ENCODE measurements at regions not wholly inside any gene's neighbourhood (a gene's known extent, or its start where the extent isn't known, plus 50 kb on each side); places are given as distances from the start of the nearest gene placed in this dataset.

DNA sequence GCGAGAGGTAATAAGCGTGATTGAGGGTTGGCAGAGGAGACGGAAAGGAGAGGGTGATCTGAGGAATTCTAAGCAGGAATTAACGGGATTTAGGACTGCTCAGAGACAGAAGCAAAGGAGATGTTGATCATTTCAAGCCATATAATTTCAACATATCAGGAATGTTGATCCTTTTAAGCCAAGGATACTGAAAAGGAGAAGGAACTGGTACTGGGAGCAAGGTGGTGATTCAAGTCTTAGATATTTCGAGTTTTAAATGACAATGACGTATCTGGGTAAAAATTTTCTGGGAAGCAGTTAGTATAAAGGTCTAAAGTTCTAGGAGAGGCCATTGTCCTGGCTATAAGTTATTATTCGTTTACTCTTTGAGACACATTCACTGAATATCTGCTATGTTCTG, 91.3 kb upstream of the OGFRL1 start:
- TF ChIP-seq, protein P1, sequence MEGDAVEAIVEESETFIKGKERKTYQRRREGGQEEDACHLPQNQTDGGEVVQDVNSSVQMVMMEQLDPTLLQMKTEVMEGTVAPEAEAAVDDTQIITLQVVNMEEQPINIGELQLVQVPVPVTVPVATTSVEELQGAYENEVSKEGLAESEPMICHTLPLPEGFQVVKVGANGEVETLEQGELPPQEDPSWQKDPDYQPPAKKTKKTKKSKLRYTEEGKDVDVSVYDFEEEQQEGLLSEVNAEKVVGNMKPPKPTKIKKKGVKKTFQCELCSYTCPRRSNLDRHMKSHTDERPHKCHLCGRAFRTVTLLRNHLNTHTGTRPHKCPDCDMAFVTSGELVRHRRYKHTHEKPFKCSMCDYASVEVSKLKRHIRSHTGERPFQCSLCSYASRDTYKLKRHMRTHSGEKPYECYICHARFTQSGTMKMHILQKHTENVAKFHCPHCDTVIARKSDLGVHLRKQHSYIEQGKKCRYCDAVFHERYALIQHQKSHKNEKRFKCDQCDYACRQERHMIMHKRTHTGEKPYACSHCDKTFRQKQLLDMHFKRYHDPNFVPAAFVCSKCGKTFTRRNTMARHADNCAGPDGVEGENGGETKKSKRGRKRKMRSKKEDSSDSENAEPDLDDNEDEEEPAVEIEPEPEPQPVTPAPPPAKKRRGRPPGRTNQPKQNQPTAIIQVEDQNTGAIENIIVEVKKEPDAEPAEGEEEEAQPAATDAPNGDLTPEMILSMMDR (IDR thresholded peaks at IDR 0.05; ENCODE audit: insufficient read depth, low read length): no peak

DNA sequence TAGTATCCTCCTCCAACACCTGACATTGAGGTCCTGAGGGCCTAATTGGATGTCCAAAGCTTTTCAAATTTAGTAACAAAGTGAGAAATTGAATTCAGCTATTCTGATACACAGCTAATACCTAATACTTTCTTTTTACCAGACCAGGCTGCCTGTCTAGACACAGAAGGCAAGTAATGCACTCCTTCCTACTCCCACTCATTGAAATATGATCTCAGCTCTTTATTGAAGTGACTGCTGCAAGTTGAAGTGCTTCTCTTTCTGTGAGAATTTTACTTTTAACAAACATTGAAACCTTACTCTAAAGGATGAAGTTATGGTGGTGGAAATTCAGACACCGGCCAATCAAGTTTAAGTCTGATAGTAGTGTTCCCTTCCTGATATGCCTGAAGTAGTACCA, 90.8 kb upstream of the OGFRL1 start:
- peak; percentile 27 for DNase-seq (ENCODE audit: low read depth)
- no peak overlapping the region for H3K4me3 ChIP-seq (ENCODE audit: low read depth, low read length)
- TF ChIP-seq, protein P1 (IDR thresholded peaks at IDR 0.05; ENCODE audit: insufficient read depth, low read length): no peak

More for the DNA sequence above, 91.3 kb upstream of the OGFRL1 start:
- no peak overlapping the region for H3K4me3 ChIP-seq (ENCODE audit: low read depth, low read length)
- DNase-seq (ENCODE audit: low read depth): peak; percentile 41

DNA sequence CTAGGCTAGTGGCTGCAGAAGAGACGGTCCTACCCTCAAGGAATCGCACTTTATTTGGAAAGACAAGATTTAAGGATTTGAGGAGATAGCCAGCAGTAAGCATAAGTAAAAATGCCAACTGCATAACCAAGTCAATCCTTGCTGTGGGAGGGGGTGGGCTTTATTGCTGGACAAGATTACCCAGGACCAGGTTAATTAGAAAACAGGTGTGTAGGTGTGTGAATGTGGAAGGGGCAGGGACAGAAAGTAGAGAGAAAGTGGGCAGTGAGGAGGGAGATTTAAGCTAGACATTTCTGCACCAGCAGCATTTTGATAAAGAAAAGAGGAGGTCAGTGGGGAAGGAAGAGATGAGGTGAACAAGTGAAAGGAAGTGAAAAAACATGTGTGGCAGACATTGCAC, 89.7 kb upstream of the OGFRL1 start:
- TF ChIP-seq, protein P1 (IDR thresholded peaks at IDR 0.05; ENCODE audit: insufficient read depth, low read length): no peak
- no peak for DNase-seq (ENCODE audit: low read depth)
- H3K4me3 ChIP-seq (ENCODE audit: low read depth, low read length): no peak overlapping the region

DNA sequence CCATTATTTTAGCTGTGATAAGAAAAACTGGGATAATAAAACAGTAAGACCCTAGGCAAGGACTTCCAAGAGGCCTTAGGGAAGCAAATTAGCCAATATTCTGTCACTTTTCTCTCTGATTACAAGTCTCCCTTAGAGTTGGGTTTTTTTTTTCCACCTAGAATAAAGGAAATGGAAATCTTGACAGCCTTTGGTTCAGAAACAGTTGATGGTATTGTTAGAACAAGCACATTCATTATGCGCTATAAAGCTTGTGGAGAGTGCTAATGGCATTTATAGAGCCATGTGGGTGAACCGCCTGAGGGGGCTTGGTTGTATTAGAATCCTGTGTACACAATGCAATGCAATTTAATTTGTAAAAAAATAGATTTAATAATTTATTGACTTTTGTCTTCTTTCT, 88.9 kb upstream of the OGFRL1 start:
- no peak for DNase-seq (ENCODE audit: low read depth)
- TF ChIP-seq, protein P1 (IDR thresholded peaks at IDR 0.05; ENCODE audit: insufficient read depth, low read length): no peak
- no peak overlapping the region for H3K4me3 ChIP-seq (ENCODE audit: low read depth, low read length)

DNA sequence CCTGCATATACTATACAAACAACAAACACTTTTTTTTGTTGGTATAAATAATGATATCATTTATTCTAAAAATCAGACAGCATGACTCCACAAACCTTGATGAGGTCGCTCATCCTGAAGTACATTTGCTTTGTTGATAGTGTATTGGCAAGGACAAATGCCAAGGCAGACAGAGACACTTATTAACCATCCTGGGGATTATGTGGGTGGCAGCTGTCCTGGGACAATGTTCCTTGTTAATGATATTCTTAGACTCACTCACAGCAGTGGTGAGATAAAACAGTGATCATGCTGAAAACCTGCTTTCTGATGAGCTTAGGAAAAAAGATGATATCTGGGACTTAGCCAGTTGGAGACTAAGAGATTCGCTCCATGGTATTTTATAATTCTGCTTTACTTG, 85.4 kb upstream of the OGFRL1 start:
- no peak overlapping the region for H3K4me3 ChIP-seq (ENCODE audit: low read depth, low read length)
- DNase-seq (ENCODE audit: low read depth): no peak
- TF ChIP-seq, protein P1 (IDR thresholded peaks at IDR 0.05; ENCODE audit: insufficient read depth, low read length): no peak

DNA sequence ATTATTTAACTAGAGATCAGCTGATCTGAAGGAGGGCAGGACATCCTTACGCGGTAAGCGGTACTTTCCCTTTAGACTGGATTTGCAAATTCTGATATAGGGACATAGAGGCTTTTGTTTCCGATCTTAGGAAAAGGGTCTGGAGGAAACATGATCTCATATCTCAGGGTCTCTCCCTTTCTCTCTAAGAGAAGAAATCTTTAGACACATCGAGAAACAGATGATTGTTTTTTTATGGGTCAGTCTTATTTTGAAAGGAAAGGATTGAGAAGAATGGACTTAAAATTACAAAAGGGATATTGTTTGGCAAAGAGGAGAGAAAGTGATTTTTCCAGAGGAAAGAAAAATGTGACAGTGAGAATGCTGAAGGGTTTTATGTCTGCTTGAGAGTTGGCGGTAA, 83.9 kb upstream of the OGFRL1 start:
- TF ChIP-seq, protein P1 (IDR thresholded peaks at IDR 0.05; ENCODE audit: insufficient read depth, low read length): no peak
- no peak overlapping the region for H3K4me3 ChIP-seq (ENCODE audit: low read depth, low read length)
- no peak for DNase-seq (ENCODE audit: low read depth)

DNA sequence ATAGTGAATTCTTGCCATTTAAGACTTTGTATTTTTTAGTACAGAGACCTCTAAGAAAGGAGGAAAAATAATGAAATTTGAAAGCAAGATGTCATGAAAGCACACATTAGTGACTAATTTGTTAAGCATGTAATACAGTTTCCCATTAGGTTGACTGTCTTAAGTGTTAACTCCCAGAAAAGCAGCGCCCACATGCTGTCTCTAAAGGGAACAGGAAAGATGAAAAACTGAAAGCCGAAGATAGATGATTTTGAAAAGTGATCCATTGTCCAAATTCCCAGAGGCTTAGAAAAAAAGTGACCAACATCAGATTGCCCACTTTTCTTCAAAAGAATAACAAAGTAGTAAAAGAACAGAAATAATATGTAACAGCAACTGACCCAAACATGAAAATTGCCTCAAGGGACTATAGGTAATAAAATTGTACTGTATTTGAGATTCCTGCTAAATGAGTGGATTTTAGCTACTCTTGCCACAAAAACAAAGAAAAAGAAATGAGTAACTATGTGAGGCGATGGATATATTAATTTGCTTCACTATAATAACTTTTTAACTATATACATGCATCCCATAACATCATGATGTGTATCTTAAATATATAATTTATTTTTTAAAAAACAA, 83.2 kb upstream of the OGFRL1 start:
- DNase-seq (ENCODE audit: low read depth): no peak
- TF ChIP-seq, protein P1 (IDR thresholded peaks at IDR 0.05; ENCODE audit: insufficient read depth, low read length): no peak
- H3K4me3 ChIP-seq (ENCODE audit: low read depth, low read length): no peak overlapping the region
